ENCODE measurements at regions not wholly inside any gene's neighbourhood (a gene's known extent, or its start where the extent isn't known, plus 50 kb on each side); places are given as distances from the start of the nearest gene placed in this dataset.

DNA sequence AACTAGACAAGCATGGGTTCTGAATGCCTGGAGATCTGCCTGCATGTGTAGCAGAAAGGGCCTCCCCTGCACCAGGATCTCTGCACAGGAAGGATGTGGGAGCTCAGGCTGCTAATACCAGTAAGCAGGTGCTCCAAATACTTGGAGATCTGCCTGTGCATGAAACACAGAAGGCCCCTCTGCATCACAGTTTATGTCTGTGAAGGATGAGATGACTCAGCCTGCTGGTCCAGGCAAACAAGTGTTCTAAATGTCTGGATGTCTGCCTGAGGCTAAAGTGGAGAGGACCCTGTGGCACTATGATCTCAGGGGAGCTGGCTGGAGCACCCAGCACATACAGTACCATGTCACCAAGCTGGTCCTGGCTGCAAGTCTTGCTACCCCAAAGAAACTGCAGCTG, 678.8 kb downstream of the MCTP2 start:
- Histone ChIP-seq H3K9me3 (peaks cover 0 to 9% of the 10 kb centered on the region in 2 donors), H3K36me3 (no peaks in the 10 kb centered on the region), H3K4me1 (no peaks in the 10 kb centered on the region), H3K4me3 (no peak overlapping the region), H3K27me3 (no peaks in the 10 kb centered on the region), H3K27ac (no peak overlapping the region)
- intact Hi-C loops (cut with DNase I; ENCODE audit: low total_unique reads) = no loop called here
- no peak for TF ChIP-seq POLR2A (IDR thresholded peaks at IDR 0.05)
- TF ChIP-seq, protein P1, sequence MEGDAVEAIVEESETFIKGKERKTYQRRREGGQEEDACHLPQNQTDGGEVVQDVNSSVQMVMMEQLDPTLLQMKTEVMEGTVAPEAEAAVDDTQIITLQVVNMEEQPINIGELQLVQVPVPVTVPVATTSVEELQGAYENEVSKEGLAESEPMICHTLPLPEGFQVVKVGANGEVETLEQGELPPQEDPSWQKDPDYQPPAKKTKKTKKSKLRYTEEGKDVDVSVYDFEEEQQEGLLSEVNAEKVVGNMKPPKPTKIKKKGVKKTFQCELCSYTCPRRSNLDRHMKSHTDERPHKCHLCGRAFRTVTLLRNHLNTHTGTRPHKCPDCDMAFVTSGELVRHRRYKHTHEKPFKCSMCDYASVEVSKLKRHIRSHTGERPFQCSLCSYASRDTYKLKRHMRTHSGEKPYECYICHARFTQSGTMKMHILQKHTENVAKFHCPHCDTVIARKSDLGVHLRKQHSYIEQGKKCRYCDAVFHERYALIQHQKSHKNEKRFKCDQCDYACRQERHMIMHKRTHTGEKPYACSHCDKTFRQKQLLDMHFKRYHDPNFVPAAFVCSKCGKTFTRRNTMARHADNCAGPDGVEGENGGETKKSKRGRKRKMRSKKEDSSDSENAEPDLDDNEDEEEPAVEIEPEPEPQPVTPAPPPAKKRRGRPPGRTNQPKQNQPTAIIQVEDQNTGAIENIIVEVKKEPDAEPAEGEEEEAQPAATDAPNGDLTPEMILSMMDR (IDR thresholded peaks at IDR 0.05) = no peak
- DNase-seq = no peak

DNA sequence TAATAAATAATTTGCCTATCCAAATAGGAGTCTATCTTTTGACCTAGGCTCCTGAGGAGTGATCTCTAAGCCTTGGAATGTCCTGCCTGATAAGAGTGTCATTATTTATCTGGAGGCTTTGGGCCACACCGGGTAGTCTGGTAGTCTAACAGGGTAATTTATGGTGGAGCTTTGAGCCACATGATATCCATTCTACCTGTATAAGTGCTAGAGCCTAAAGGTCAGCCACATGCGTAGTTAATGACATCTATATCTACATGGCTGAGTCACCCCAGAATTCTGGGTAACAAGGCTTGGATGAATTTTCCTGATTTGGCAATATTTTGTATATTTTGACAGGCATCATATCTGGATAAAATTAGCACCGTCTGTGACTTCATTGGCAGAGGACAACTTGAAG, 681.4 kb downstream of the MCTP2 start:
- no peak for DNase-seq
- Histone ChIP-seq H3K36me3 (no peaks in the 10 kb centered on the region), H3K4me3 (no peak overlapping the region), H3K9me3 (peaks cover 0 to 9% of the 10 kb centered on the region in 2 donors), H3K27me3 (no peaks in the 10 kb centered on the region), H3K27ac (no peak overlapping the region), H3K4me1 (no peaks in the 10 kb centered on the region)
- no peak for TF ChIP-seq POLR2A (IDR thresholded peaks at IDR 0.05)
- TF ChIP-seq, protein P1 (IDR thresholded peaks at IDR 0.05) = no peak
- intact Hi-C loops (cut with DNase I; ENCODE audit: low total_unique reads) = no loop called here

DNA sequence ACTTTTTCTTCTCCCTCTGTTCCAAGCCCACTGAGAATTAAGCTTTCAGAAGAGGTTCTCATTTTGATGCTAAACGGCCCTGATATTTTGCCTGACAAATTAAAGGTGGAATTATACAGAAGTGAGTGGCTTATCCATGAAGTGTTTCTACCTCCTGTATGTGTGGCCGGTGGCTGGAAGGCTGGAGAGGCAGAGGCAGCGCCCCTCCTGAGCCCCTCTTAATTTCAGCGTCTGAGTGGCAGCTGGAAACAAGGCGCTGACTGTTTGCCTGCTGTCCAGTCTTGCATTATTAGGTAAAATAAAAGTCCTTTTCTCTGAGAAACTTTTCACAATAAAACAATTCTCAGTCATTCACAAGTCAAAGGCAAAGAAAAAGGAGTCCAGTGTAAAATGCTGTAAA, 685.7 kb downstream of the MCTP2 start:
- no peak for TF ChIP-seq POLR2A (IDR thresholded peaks at IDR 0.05)
- TF ChIP-seq, protein P1 (IDR thresholded peaks at IDR 0.05) = no peak
- H3K9me3 ChIP-seq = no peaks in the 10 kb centered on the region
- no peak overlapping the region for H3K27ac ChIP-seq
- no peaks in the 10 kb centered on the region for H3K36me3 ChIP-seq
- no peaks in the 10 kb centered on the region for H3K27me3 ChIP-seq
- H3K4me1 ChIP-seq = no peaks in the 10 kb centered on the region
- intact Hi-C loops (cut with DNase I; ENCODE audit: low total_unique reads) = no loop called here
- DNase-seq = no peak
- H3K4me3 ChIP-seq = no peak overlapping the region

DNA sequence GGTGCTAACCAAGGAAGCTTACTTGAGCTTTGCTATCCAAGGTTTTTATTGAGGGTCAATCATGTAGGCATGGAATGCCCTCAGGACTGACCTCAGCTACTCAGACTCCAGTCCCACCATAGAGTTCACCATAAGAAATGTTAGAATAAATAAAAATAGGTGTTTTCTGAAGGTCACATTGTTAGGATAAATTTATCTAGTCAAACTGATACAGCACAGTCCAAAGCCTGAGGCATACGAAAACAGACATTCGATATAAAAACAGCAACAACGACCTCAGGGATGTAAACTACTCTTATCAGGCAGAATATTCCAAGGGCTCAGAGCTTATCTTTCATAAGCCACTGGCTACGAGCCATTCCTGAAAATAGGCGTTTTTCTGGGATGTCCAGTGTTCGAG, 690.6 kb downstream of the MCTP2 start:
- no peaks in the 10 kb centered on the region for H3K36me3 ChIP-seq
- TF ChIP-seq POLR2A (IDR thresholded peaks at IDR 0.05) = no peak
- TF ChIP-seq, protein P1 (IDR thresholded peaks at IDR 0.05) = no peak
- DNase-seq = no peak
- intact Hi-C loops (cut with DNase I; ENCODE audit: low total_unique reads) = no loop called here
- no peaks in the 10 kb centered on the region for H3K27me3 ChIP-seq
- no peaks in the 10 kb centered on the region for H3K9me3 ChIP-seq
- H3K4me1 ChIP-seq = no peaks in the 10 kb centered on the region
- H3K4me3 ChIP-seq = no peak overlapping the region
- H3K27ac ChIP-seq = no peak overlapping the region

DNA sequence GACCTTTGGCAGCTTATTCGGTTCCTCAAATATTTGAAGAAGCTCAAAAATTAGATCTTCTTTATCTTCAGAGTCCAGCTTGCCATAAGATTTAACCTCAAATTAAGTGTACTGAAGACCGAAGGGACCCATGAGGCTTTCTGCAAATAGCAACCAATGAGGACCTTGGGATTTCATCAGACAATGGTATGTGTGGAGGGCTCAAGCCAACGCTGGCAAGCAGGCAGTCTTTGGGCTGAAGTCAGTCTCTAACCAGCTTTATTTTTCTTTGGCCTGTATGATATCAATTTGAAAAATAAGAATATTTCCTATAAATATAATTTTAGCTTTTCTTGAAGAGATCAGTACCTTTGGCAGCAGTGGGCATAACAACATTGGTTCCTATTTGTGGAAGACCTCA, 692.7 kb downstream of the MCTP2 start:
- H3K27me3 ChIP-seq = no peaks in the 10 kb centered on the region
- no peaks in the 10 kb centered on the region for H3K36me3 ChIP-seq
- H3K4me1 ChIP-seq = no peaks in the 10 kb centered on the region
- H3K4me3 ChIP-seq = no peak overlapping the region
- no peak overlapping the region for H3K27ac ChIP-seq
- TF ChIP-seq, protein P1 (IDR thresholded peaks at IDR 0.05) = no peak
- TF ChIP-seq POLR2A (IDR thresholded peaks at IDR 0.05) = no peak
- DNase-seq = no peak
- H3K9me3 ChIP-seq = no peaks in the 10 kb centered on the region
- intact Hi-C loops (cut with DNase I; ENCODE audit: low total_unique reads) = no loop called here

All from uterus (tissue), 3 donors.